ENCODE measurements at regions not wholly inside any gene's neighbourhood (a gene's known extent, or its start where the extent isn't known, plus 50 kb on each side); places are given as distances from the start of the nearest gene placed in this dataset.

DNA sequence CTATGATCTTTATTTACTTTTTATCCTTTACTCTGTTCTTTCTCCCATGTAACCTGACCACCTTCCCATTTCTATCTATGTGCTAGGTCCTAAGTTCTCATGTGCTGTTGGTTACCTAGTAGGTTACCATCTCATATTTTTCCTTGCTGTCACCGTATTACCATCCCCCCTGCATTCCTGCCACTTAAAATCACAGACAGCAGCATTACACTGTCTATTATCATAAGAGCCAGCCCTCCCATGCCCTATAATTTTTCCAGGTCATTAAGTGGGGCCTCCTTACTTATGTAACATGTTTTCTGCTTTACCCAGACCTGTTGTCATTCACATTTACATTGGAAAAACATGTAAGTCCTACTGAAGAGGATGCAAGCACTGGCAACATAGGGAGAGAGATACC, 202.9 kb downstream of the HS3ST3A1 start:
- DNase-seq (ENCODE audit: low spot score) = no peak
- in situ Hi-C loops (cut with MboI; ENCODE audit: low pct_unique_long_range_greater_than_20kb, low sequenced_read_pairs, unreplicated experiment) = no loop called here
- TF ChIP-seq, protein P1, sequence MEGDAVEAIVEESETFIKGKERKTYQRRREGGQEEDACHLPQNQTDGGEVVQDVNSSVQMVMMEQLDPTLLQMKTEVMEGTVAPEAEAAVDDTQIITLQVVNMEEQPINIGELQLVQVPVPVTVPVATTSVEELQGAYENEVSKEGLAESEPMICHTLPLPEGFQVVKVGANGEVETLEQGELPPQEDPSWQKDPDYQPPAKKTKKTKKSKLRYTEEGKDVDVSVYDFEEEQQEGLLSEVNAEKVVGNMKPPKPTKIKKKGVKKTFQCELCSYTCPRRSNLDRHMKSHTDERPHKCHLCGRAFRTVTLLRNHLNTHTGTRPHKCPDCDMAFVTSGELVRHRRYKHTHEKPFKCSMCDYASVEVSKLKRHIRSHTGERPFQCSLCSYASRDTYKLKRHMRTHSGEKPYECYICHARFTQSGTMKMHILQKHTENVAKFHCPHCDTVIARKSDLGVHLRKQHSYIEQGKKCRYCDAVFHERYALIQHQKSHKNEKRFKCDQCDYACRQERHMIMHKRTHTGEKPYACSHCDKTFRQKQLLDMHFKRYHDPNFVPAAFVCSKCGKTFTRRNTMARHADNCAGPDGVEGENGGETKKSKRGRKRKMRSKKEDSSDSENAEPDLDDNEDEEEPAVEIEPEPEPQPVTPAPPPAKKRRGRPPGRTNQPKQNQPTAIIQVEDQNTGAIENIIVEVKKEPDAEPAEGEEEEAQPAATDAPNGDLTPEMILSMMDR (IDR thresholded peaks at IDR 0.05; ENCODE audit: extremely low read depth, insufficient read depth, missing control alignments) = no peak

DNA sequence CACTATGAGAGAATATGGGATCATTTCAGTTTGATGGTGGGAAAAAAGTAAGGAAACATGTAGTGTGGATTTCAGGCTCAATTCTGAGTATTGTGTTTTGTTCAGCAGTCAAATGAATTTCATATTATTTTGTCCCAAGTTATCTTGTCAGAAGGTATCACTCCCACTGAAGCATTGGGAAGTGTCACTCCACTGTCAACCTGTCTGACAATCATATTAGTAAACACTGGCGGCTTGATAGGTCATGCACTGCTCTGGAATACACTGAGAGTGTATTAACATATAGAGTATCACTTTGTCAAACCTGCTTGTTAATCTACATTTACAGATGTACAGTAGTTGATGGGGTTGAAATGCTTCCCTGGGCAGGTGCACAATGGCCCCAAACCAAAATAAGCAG, 203.6 kb downstream of the HS3ST3A1 start:
- in situ Hi-C loops (cut with MboI; ENCODE audit: low pct_unique_long_range_greater_than_20kb, low sequenced_read_pairs, unreplicated experiment) = no loop called here
- DNase-seq (ENCODE audit: low spot score) = no peak
- TF ChIP-seq, protein P1 (IDR thresholded peaks at IDR 0.05; ENCODE audit: extremely low read depth, insufficient read depth, missing control alignments) = no peak

DNA sequence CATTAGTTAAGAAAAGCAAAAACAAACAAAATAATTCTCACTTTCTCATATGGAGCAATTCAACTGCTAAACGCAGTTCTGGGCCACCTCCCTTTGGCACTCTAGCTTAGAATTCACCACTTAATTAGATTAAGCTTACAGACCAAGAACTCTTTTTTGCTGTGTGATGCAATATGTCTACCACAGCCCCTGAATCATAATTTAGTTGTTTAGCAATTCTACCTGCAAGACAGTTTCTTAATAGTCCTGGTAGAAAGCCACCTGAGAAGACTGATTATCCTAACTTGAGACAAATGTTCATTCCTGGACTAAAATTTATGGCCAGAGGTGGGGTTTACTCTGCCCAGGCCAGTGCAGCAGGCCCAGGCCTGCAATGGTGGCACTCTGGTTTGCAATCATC, 205.9 kb downstream of the HS3ST3A1 start:
- no peak for DNase-seq (ENCODE audit: low spot score)
- TF ChIP-seq, protein P1 (IDR thresholded peaks at IDR 0.05; ENCODE audit: extremely low read depth, insufficient read depth, missing control alignments) = no peak
- in situ Hi-C loops (cut with MboI; ENCODE audit: low pct_unique_long_range_greater_than_20kb, low sequenced_read_pairs, unreplicated experiment) = no loop called here

DNA sequence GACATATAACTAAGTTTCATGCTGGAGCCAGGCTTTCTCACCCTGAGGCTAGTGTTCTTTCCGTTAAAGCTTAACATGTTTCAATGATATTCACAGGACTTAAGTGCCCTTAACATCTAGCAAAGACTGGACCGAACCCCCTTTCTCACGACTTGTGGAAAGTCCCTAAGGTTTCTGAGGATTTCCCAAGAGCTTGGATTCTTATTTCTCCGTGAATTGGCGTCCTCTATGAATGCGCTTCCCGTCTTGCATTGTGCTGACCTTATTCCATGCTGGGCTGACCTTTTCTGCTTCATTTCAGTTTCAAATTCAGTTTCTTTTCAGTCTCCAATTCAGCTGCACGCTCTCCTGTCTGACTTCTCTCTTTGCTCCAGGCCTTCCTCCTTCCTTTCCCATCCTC, 206.4 kb downstream of the HS3ST3A1 start:
- DNase-seq (ENCODE audit: low spot score) = no peak
- in situ Hi-C loops (cut with MboI; ENCODE audit: low pct_unique_long_range_greater_than_20kb, low sequenced_read_pairs, unreplicated experiment) = no loop called here
- TF ChIP-seq, protein P1 (IDR thresholded peaks at IDR 0.05; ENCODE audit: extremely low read depth, insufficient read depth, missing control alignments) = no peak

DNA sequence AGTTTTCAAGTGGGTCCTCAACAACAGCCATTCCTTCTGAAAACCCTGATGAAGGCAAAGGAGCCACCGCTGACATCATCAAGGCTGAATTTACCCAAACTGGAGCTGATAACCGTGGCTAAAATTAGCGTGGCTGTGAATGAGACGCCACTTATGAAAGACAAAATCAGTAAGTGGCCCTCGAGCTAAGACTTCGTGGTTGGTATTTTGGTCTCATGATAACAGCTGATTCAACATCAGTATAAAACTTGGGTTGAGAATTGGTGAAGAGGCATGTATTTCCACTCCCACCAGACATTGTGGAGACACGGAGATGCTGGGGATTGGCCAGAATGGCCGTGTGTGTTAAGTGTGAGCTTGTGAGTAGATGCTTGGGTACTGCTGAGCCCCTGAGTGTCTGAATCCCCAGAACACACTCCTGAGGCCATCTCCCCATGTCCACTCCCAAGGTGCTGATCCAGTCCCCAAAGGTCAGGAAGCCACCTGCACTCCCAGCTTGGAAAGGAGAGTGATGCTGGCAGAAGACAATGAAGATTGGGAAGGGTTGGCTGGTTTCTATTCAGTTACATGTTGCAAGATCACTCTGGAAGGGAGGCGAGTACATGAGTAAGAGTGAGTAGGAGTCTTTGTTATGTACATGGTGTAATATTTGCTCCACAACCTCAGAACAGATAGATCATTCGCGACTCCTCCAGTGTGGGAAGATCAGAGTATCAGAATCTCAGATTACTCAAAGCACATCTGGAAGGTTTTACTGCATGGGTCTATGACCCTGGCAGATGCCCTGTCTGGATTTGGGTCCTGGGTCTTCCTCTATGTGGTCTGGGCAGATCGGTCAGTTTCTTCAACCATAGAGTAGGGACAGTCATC, 207.7 kb downstream of the HS3ST3A1 start:
- TF ChIP-seq, protein P1 (IDR thresholded peaks at IDR 0.05; ENCODE audit: extremely low read depth, insufficient read depth, missing control alignments) = no peak
- in situ Hi-C loops (cut with MboI; ENCODE audit: low pct_unique_long_range_greater_than_20kb, low sequenced_read_pairs, unreplicated experiment) = no loop called here
- DNase-seq (ENCODE audit: low spot score) = no peak

DNA sequence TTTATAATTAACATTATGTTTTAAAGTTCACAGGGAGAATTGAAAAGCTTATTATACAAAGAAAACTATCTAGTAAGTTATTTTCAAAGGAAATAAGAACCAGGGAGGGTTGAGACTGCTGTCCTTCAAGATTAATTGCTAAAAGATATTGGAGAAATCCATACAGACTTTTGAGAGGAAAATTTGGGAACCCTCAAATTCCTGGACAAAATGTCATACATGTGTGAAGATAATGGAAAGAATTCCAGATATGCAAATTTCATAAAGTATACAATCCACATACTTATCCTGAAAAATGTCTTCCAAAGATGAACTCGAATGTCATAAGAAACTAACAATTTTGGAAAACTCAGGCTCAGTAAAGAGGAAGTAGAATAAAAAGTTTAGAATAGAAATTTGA, 213.8 kb downstream of the HS3ST3A1 start:
- in situ Hi-C loops (cut with MboI; ENCODE audit: low pct_unique_long_range_greater_than_20kb, low sequenced_read_pairs, unreplicated experiment) = no loop called here
- TF ChIP-seq, protein P1 (IDR thresholded peaks at IDR 0.05; ENCODE audit: extremely low read depth, insufficient read depth, missing control alignments) = no peak
- DNase-seq (ENCODE audit: low spot score) = no peak

Data from GM13977 (cell line).